ENCODE measurements at regions not wholly inside any gene's neighbourhood (a gene's known extent, or its start where the extent isn't known, plus 50 kb on each side); places are given as distances from the start of the nearest gene placed in this dataset.

DNA sequence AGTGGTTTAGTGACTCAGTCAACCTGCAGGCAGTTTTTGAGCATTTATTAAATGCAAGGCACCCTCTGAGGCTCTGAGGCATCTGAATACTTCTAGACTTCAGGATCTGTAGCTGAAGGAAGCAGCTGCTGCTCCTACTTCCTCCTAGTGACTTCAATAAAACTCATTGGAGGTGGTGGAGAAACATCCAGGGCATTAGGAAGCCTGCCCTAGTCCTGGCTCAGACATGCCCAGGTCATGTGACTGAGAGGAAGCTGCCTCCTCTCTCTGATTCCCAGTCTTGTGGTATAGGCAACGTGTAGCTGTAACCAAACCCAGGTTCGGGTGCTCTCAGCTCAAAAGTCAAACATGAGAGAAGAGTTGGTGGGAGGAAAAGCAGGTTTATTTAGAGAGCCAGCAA, 287.2 kb upstream of the GYPC start:
- no peak overlapping the region for H3K27ac ChIP-seq (ENCODE audit: low read length)
- no peaks in the 10 kb centered on the region for H3K36me3 ChIP-seq (replicated peaks; ENCODE audit: low read depth, low read length)
- no peak overlapping the region for H3K4me3 ChIP-seq (ENCODE audit: low read length)
- TF ChIP-seq, protein P1, sequence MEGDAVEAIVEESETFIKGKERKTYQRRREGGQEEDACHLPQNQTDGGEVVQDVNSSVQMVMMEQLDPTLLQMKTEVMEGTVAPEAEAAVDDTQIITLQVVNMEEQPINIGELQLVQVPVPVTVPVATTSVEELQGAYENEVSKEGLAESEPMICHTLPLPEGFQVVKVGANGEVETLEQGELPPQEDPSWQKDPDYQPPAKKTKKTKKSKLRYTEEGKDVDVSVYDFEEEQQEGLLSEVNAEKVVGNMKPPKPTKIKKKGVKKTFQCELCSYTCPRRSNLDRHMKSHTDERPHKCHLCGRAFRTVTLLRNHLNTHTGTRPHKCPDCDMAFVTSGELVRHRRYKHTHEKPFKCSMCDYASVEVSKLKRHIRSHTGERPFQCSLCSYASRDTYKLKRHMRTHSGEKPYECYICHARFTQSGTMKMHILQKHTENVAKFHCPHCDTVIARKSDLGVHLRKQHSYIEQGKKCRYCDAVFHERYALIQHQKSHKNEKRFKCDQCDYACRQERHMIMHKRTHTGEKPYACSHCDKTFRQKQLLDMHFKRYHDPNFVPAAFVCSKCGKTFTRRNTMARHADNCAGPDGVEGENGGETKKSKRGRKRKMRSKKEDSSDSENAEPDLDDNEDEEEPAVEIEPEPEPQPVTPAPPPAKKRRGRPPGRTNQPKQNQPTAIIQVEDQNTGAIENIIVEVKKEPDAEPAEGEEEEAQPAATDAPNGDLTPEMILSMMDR (IDR thresholded peaks at IDR 0.05; ENCODE audit: low read depth, low read length): no peak
- TF ChIP-seq EZH2phosphoT487 (IDR thresholded peaks at IDR 0.05; ENCODE audit: low read depth): no peak
- H2AFZ ChIP-seq (ENCODE audit: low read depth, low read length): peak overlapping the region; percentile 44; the same call in 1 of the 2 replicates
- H3K4me2 ChIP-seq (ENCODE audit: low read length): no peak overlapping the region
- H3K27me3 ChIP-seq (ENCODE audit: low read depth, low read length): no peaks in the 10 kb centered on the region
- no peaks in the 10 kb centered on the region for H3K9me3 ChIP-seq (ENCODE audit: insufficient read depth, low read length)
- no peaks in the 10 kb centered on the region for H4K20me1 ChIP-seq (ENCODE audit: insufficient read depth, low read length)
- peaks cover 7% of the 10 kb centered on the region; the same call in 1 of the 2 replicates for H3K4me1 ChIP-seq (ENCODE audit: low read length)
- H3K79me2 ChIP-seq (ENCODE audit: low read length): no peaks in the 10 kb centered on the region
- no peak overlapping the region for H3K9ac ChIP-seq (ENCODE audit: low read length)

DNA sequence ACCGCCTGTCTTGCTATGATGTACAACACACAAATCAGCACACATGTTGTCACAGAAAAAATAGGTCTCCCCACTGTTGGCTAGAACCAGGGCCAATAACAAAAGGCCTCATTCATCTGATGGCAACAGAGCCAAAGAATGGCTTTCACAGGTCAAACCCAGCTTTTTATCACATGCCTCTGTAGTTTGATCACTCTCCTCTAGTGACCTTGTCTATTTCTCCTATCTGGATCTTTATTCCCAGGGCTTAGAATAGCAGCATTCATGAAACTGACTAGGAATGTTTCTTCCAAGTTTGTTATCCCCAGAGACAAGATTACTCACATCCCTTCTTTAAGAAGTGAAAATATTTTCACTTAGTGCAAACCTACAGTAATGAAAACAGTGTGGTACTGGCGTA, 285.8 kb upstream of the GYPC start:
- Histone ChIP-seq H3K27me3 (ENCODE audit: low read depth, low read length) (no peaks in the 10 kb centered on the region), H3K36me3 (replicated peaks; ENCODE audit: low read depth, low read length) (no peaks in the 10 kb centered on the region)
- no peak for TF ChIP-seq EZH2phosphoT487 (IDR thresholded peaks at IDR 0.05; ENCODE audit: low read depth)
- TF ChIP-seq, protein P1 (IDR thresholded peaks at IDR 0.05; ENCODE audit: low read depth, low read length): no peak

DNA sequence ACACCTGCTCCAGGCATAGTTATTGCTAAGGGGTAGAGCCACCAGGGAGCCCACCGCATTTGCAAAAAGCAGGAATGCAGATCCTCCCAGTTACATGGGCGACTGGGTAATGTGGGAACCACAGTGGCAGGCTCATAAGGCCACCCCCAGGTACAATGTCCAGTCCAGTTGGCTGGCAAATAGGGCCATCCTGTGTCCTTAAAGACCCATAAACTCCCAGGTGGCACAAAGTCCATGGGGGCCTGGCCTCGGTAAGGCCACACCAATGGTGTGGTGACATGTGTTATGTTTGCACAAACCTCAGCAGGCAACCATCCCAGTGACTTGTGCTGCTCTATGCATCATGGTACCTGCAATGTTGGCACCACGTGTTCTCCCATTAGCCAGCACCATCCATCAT, 283.6 kb upstream of the GYPC start:
- Histone ChIP-seq H3K79me2 (ENCODE audit: low read length) (no peaks in the 10 kb centered on the region), H4K20me1 (ENCODE audit: insufficient read depth, low read length) (no peaks in the 10 kb centered on the region), H3K27me3 (ENCODE audit: low read depth, low read length) (no peaks in the 10 kb centered on the region), H3K36me3 (replicated peaks; ENCODE audit: low read depth, low read length) (no peaks in the 10 kb centered on the region), H2AFZ (ENCODE audit: low read depth, low read length) (no peak overlapping the region), H3K27ac (ENCODE audit: low read length) (no peak overlapping the region), H3K4me2 (ENCODE audit: low read length) (no peak overlapping the region), H3K9ac (ENCODE audit: low read length) (no peak overlapping the region), H3K4me3 (ENCODE audit: low read length) (no peak overlapping the region), H3K4me1 (ENCODE audit: low read length) (peaks cover 7% of the 10 kb centered on the region; the same call in 1 of the 2 replicates), H3K9me3 (ENCODE audit: insufficient read depth, low read length) (no peaks in the 10 kb centered on the region)
- no peak for TF ChIP-seq EZH2phosphoT487 (IDR thresholded peaks at IDR 0.05; ENCODE audit: low read depth)
- TF ChIP-seq, protein P1 (IDR thresholded peaks at IDR 0.05; ENCODE audit: low read depth, low read length): no peak

More for the DNA sequence above, 285.8 kb upstream of the GYPC start:
- Histone ChIP-seq H3K79me2 (ENCODE audit: low read length) (no peaks in the 10 kb centered on the region), H2AFZ (ENCODE audit: low read depth, low read length) (no peak overlapping the region), H3K4me2 (ENCODE audit: low read length) (no peak overlapping the region), H3K9ac (ENCODE audit: low read length) (no peak overlapping the region), H3K27ac (ENCODE audit: low read length) (no peak overlapping the region), H3K4me1 (ENCODE audit: low read length) (peaks cover 7% of the 10 kb centered on the region; the same call in 1 of the 2 replicates), H3K9me3 (ENCODE audit: insufficient read depth, low read length) (no peaks in the 10 kb centered on the region), H3K4me3 (ENCODE audit: low read length) (no peak overlapping the region), H4K20me1 (ENCODE audit: insufficient read depth, low read length) (no peaks in the 10 kb centered on the region)

DNA sequence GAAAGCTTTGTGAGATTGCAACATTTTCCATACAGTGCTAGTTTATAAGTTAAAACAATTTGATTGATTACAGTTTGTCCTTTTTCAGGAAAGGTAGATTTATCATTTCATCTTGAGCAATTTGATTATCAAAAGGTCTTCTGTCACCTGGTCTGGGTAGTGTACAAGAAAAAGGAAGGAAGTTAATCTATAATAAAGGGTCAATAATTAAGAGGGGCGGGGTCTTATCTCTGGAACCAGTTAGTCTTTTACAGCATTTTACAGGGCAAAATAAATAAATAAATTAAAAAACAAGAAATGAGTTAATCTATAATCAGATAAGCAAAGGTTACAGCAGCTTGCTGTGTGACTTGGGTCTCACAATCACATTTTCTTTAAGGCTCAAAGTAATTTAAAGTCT, 277.8 kb upstream of the GYPC start:
- no peak for TF ChIP-seq EZH2phosphoT487 (IDR thresholded peaks at IDR 0.05; ENCODE audit: low read depth)
- TF ChIP-seq, protein P1 (IDR thresholded peaks at IDR 0.05; ENCODE audit: low read depth, low read length): no peak
- Histone ChIP-seq H3K27ac (ENCODE audit: low read length) (no peak overlapping the region), H3K9me3 (ENCODE audit: insufficient read depth, low read length) (no peaks in the 10 kb centered on the region)

More for the DNA sequence above, 277.8 kb upstream of the GYPC start:
- H3K9ac ChIP-seq (ENCODE audit: low read length): no peak overlapping the region
- no peaks in the 10 kb centered on the region for H3K36me3 ChIP-seq (replicated peaks; ENCODE audit: low read depth, low read length)
- H2AFZ ChIP-seq (ENCODE audit: low read depth, low read length): no peak overlapping the region
- no peaks in the 10 kb centered on the region for H3K4me1 ChIP-seq (ENCODE audit: low read length)
- no peaks in the 10 kb centered on the region for H3K27me3 ChIP-seq (ENCODE audit: low read depth, low read length)
- no peak overlapping the region for H3K4me3 ChIP-seq (ENCODE audit: low read length)
- no peaks in the 10 kb centered on the region for H4K20me1 ChIP-seq (ENCODE audit: insufficient read depth, low read length)
- no peaks in the 10 kb centered on the region for H3K79me2 ChIP-seq (ENCODE audit: low read length)
- no peak overlapping the region for H3K4me2 ChIP-seq (ENCODE audit: low read length)
